HFF-Myc (cell line): ENCODE measurements at regions not wholly inside any gene's neighbourhood (a gene's known extent, or its start where the extent isn't known, plus 50 kb on each side); places are given as distances from the start of the nearest gene placed in this dataset.
"Not testable (repeated sequence)": the region's sequence is repeated elsewhere in the genome, so short reads cannot be mapped to it uniquely, and the experiment has no call there.

Experiments
- DNase-seq: peaks from one replicate; pipeline ENCODE4 v3.0.0-alpha.2; 2011; ENCODE audit warnings: low read depth; ENCODE audit errors: extremely low read depth
- H3K4me3 ChIP-seq: replicated peaks from 2 replicates; pipeline ENCODE4 v1.5.1; 2011; ENCODE audit warnings: low read depth, mild to moderate bottlenecking, control low read depth, low read length
- TF ChIP-seq, protein P1 (sequence below): IDR thresholded peaks from 2 replicates; pipeline ENCODE4 v1.5.1; 2012; ENCODE audit warnings: mild to moderate bottlenecking, low read depth, low read length, control low read depth; ENCODE audit errors: missing control alignments

DNA sequence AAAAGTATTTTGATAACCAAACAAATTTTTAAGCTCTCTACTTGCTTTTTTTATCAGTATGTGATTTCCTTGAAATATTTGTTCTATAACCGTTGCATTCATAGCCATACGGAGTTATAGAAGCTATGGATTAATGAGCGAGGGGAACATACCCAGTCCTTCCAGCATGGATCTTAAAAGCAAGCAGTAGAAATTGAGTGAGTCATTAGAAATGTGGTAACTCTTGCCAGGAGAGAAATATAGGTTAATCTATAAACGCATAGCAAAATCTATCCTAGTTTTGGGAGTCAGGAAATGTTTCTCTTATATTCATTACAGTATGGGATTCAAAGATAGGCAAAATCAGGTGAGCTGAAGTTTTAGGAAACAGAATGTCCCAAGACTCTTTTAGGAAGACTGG is 507.4 kb downstream of the DACH1 start:
- H3K4me3 ChIP-seq = no peak overlapping the region
- TF ChIP-seq, protein P1, sequence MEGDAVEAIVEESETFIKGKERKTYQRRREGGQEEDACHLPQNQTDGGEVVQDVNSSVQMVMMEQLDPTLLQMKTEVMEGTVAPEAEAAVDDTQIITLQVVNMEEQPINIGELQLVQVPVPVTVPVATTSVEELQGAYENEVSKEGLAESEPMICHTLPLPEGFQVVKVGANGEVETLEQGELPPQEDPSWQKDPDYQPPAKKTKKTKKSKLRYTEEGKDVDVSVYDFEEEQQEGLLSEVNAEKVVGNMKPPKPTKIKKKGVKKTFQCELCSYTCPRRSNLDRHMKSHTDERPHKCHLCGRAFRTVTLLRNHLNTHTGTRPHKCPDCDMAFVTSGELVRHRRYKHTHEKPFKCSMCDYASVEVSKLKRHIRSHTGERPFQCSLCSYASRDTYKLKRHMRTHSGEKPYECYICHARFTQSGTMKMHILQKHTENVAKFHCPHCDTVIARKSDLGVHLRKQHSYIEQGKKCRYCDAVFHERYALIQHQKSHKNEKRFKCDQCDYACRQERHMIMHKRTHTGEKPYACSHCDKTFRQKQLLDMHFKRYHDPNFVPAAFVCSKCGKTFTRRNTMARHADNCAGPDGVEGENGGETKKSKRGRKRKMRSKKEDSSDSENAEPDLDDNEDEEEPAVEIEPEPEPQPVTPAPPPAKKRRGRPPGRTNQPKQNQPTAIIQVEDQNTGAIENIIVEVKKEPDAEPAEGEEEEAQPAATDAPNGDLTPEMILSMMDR = no peak
- DNase-seq = no peak

DNA sequence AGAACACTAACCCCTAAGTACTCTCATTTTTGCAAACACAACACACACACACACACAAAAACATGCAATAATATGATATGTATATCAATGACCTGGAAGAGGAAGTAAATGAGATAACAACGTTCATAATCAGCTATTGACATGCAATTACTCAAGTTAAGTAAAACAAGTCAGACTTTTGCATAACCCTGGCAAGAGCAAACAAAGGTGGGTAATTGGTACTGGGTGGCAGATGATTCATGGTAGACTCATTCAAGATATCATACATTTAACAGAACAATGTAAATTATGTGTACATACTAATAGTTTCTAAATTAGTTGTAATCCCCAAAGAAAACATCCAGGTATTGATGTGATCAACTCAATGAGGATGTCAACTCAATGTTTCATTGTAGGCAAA is 508.8 kb downstream of the DACH1 start:
- no peak overlapping the region for H3K4me3 ChIP-seq
- TF ChIP-seq, protein P1 = no peak
- DNase-seq = no peak

DNA sequence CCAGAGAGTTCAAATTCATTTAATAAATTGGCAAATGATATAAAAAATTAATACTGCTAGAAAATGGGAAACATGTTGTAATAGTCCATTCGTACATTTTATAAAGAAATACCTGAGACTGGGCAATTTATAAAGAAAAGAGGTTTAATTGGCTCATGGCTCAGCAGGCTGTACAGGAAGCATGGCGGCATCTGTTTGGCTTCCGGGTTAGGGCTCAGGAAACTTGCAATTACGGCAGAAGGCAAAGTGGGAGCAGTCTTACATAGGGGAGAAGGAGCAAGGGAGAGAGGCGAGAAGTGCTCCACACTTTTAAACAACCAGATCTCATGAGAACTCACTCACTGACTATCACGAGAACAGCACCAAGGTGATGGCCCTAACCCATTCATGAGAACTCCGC is 512.0 kb downstream of the DACH1 start:
- no peak for DNase-seq
- TF ChIP-seq, protein P1 = no peak
- no peak overlapping the region for H3K4me3 ChIP-seq

DNA sequence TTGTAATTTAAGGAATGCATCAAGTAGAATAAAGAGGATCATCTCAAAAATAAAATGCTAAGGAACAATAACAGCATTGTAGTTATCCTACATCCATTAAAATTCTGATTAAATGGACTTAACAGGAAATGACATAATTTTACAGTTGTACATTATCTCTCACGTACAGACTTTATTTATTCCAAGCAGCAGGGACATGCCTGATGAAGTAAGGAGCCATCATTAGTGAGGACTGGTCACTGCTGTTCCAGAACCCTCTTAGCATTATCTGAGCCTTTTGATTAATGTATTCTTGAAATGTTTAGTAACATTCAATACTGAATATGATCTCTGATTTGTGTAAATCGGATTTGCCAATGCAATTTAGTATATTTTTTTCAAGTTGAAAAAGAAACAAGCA is 516.1 kb downstream of the DACH1 start:
- no peak for DNase-seq
- no peak overlapping the region for H3K4me3 ChIP-seq
- TF ChIP-seq, protein P1 = no peak

DNA sequence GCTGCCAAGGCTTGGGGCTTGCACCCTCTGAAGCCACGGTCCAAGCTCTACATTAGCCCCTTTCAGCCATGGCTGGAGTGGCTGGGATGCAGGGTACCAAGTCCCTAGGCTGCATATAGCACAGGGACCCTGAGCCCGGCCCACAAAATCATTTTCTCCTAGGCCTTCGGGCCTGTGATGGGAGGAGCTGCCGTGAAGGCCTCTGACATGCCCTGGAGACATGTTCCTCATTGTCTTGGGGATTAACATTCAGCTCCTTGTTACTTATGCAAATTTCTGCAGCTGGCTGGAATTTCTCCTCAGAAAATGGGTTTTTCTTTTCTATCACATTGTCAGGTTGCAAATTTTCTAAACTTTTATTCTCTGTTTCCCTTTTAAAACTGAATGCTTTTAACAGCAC is 521.1 kb downstream of the DACH1 start:
- not testable (repeated sequence) for H3K4me3 ChIP-seq, DNase-seq

DNA sequence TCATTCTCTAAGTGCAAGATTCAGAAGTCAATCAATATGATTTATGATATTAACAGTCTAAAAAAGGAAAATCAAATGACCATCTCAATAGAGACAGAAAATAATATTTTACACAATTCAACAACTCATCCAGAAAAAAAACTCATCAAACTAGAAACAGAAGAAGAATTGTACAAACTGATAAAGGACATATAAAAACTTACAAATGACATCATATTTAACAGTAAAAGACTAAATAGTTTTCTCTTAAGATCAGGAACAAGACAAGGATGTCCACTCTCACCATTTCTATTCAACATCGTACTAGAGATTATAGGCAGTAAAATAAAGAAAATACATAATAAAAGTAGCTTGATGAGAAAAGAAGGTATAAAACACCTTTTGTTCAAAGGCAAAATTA is 527.3 kb downstream of the DACH1 start:
- no peak overlapping the region for H3K4me3 ChIP-seq
- no peak for DNase-seq
- TF ChIP-seq, protein P1 = no peak

DNA sequence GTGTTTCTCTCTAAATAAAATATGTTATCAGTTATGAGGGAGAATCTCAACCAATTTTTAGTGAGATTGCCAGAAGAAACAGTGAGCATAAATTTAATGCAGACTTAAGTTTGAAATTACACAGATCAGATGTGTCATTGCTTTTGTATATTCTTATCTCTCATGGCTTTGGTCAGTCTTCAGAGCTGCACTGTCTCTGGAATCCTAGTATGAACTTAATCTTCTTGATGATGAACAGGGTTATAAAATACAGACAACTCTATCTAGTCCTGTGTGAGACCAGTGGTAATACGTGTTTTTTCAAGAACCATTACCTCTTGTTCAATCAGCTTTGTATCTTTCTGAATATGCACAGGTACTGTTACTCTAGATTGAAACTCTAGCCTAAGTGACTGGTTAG is 528.0 kb downstream of the DACH1 start:
- TF ChIP-seq, protein P1 = no peak
- H3K4me3 ChIP-seq = no peak overlapping the region
- DNase-seq = no peak

DNA sequence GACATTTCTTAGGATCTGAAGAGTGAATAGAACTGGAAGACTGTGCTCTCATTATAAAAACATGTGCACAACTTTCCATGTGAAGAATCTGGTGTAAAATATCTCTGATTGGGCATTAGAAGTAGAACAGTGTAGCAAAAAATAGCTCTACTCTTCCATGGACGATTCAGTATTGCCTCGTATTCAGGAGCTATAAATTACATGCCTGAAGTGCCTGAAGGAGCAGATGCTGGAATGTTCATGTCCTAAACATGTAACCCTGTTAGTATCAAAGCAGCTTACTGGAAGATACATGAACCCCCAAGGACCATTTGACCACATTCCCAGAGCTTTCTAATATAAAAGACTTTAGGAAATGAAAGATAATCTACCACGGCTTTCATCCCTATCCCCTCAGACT is 528.9 kb downstream of the DACH1 start:
- TF ChIP-seq, protein P1 = no peak
- no peak for DNase-seq
- no peak overlapping the region for H3K4me3 ChIP-seq
